ENCODE measurements at regions not wholly inside any gene's neighbourhood (a gene's known extent, or its start where the extent isn't known, plus 50 kb on each side); places are given as distances from the start of the nearest gene placed in this dataset.

GRCh38 chr18:73514449-73514848, 633.2 kb downstream of the FBXO15 start:
- 88 to 91% methylated on average over 1 of the region's 1 CpG for WGBS, 2 donors
- H3K4me3 ChIP-seq (ENCODE audit: low read depth, poor library complexity, severe bottlenecking): no peak overlapping the region
- no peak for TF ChIP-seq POLR2A (IDR thresholded peaks at IDR 0.05)
- TF ChIP-seq, protein P1, sequence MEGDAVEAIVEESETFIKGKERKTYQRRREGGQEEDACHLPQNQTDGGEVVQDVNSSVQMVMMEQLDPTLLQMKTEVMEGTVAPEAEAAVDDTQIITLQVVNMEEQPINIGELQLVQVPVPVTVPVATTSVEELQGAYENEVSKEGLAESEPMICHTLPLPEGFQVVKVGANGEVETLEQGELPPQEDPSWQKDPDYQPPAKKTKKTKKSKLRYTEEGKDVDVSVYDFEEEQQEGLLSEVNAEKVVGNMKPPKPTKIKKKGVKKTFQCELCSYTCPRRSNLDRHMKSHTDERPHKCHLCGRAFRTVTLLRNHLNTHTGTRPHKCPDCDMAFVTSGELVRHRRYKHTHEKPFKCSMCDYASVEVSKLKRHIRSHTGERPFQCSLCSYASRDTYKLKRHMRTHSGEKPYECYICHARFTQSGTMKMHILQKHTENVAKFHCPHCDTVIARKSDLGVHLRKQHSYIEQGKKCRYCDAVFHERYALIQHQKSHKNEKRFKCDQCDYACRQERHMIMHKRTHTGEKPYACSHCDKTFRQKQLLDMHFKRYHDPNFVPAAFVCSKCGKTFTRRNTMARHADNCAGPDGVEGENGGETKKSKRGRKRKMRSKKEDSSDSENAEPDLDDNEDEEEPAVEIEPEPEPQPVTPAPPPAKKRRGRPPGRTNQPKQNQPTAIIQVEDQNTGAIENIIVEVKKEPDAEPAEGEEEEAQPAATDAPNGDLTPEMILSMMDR (IDR thresholded peaks at IDR 0.05): no peak
- DNase-seq (ENCODE audit: low spot score in 2 of 2): no peak
- intact Hi-C loops (cut with DNase I; ENCODE audit: low total_unique reads): no loop called here

- whole genome bisulfite sequencing, 2 donors: 50 to 56% methylated on average over 12 of the region's 12 CpGs
- TF ChIP-seq POLR2A (IDR thresholded peaks at IDR 0.05): no peak
- TF ChIP-seq, protein P1 (IDR thresholded peaks at IDR 0.05): no peak
- intact Hi-C loops (cut with DNase I; ENCODE audit: low total_unique reads): no loop called here
- no peak for DNase-seq (ENCODE audit: low spot score in 2 of 2)
- H3K4me3 ChIP-seq (ENCODE audit: low read depth, poor library complexity, severe bottlenecking): no peak overlapping the region
Measured at GRCh38 chr18:73511771-73512503, 635.7 kb downstream of the FBXO15 start.

DNA sequence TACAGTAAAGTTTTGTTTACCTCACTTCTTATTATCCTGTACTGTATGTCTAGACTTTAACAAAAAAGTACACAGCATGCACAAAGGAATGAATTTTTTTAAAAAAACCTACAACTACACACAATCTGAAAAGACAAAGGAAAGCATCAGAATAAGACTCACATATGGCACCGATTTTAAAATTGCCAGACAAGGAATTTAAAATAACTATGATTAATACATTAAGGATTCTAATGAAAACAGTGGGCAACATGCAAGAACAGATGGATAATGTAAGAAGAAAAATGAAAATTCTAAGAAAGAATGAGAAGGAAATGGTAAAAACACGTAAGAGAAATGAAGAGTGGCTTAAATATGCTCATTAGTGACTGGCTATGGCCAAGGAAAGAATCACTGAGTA, 638.2 kb downstream of the FBXO15 start:
- no peak for DNase-seq (ENCODE audit: low spot score in 2 of 2)
- 57 to 75% methylated on average over 2 of the region's 2 CpGs for whole genome bisulfite sequencing, 2 donors
- no peak overlapping the region for H3K4me3 ChIP-seq (ENCODE audit: low read depth, poor library complexity, severe bottlenecking)
- TF ChIP-seq, protein P1 (IDR thresholded peaks at IDR 0.05): no peak
- no peak for TF ChIP-seq POLR2A (IDR thresholded peaks at IDR 0.05)
- intact Hi-C loops (cut with DNase I; ENCODE audit: low total_unique reads): no loop called here

DNA sequence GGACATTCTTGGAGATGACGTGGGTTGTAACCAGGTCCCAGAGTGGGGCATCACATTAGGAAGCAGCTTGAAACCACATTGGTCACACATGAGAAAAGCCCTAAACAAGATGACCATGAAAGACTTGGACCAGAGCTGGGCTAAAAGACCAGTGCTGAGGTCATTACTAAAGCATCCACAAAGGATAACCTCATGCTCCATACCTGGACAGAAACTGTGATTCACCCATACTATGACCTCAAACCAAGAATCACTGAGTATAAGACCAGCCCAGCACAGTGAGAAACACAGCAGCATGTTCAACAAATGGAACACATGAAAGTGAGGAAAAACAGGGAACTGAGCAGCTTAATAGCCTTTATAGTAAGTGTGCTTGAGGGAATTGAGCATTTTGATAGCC, 635.5 kb upstream of the NETO1 start:
- no peak for TF ChIP-seq POLR2A (IDR thresholded peaks at IDR 0.05)
- TF ChIP-seq, protein P1 (IDR thresholded peaks at IDR 0.05): no peak
- intact Hi-C loops (cut with DNase I; ENCODE audit: low total_unique reads): no loop called here
- H3K4me3 ChIP-seq (ENCODE audit: low read depth, poor library complexity, severe bottlenecking): no peak overlapping the region
- no peak for DNase-seq (ENCODE audit: low spot score in 2 of 2)
- 0% methylated on average over 1 of the region's 1 CpG for WGBS, 2 donors

DNA sequence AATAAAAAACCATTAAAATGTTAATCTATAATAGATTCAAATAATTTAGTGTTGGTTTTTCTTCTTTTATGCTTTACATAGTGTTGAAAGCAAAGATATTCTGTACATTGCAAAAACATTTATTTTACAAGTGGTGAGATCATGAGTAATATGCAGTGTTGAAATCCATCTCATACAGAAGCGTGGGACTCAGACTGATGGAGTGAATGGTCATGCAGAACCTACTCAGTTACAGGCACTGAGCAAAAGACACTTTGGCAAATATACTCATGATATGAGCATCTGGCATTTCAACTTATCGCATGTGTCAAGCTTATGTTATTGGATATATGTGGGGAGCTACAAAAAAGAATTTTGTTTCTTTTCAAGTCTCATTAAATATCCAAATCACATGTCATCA, 620.2 kb upstream of the NETO1 start:
- DNase-seq (ENCODE audit: low spot score in 2 of 2): no peak
- WGBS, 2 donors: 59 to 68% methylated on average over 2 of the region's 2 CpGs
- intact Hi-C loops (cut with DNase I; ENCODE audit: low total_unique reads): no loop called here
- TF ChIP-seq POLR2A (IDR thresholded peaks at IDR 0.05): no peak
- TF ChIP-seq, protein P1 (IDR thresholded peaks at IDR 0.05): no peak
- no peak overlapping the region for H3K4me3 ChIP-seq (ENCODE audit: low read depth, poor library complexity, severe bottlenecking)

DNA sequence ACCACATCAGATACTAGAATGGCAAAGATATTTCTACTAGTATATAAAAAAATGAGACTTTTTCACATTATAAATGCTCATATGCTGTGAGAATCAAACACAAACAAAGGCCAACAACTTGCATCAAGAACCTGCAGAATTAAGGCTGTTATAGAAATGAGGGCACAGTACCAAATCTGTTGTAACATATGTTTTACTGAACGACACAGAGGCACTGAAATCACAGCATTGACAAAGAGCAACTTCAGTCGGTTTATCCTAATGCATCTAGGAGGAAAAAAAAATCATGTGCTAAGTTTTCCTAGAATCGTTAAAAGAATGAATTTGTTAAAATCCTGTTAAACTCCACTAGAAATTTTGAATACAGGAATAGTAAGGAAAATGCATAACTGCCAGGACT, 617.4 kb upstream of the NETO1 start:
- intact Hi-C loops (cut with DNase I; ENCODE audit: low total_unique reads): no loop called here
- WGBS, 2 donors: 54 to 61% methylated on average over 3 of the region's 3 CpGs
- no peak for DNase-seq (ENCODE audit: low spot score in 2 of 2)
- TF ChIP-seq, protein P1 (IDR thresholded peaks at IDR 0.05): no peak
- TF ChIP-seq POLR2A (IDR thresholded peaks at IDR 0.05): no peak
- H3K4me3 ChIP-seq (ENCODE audit: low read depth, poor library complexity, severe bottlenecking): no peak overlapping the region
